DND-41 (cell line): ENCODE measurements at regions not wholly inside any gene's neighbourhood (a gene's known extent, or its start where the extent isn't known, plus 50 kb on each side); places are given as distances from the start of the nearest gene placed in this dataset.
A peak's percentile ranks its signal among the peaks of the same experiment; 100 is the strongest.

Source experiments
- CTCF ChIP-seq: IDR thresholded peaks from 2 replicates; pipeline ENCODE4 v1.5.1; 2012; ENCODE audit warnings: borderline replicate concordance, low read length, moderate library complexity, mild to moderate bottlenecking; ENCODE audit not compliant: poor library complexity, severe bottlenecking; ENCODE audit errors: extremely low read depth
- EZH2 ChIP-seq: IDR thresholded peaks from 3 replicates; pipeline ENCODE4 v1.6.1; 2012; ENCODE audit warnings: borderline replicate concordance, low read depth, mild to moderate bottlenecking, moderate library complexity, low read length, inconsistent platforms; ENCODE audit not compliant: severe bottlenecking

DNA sequence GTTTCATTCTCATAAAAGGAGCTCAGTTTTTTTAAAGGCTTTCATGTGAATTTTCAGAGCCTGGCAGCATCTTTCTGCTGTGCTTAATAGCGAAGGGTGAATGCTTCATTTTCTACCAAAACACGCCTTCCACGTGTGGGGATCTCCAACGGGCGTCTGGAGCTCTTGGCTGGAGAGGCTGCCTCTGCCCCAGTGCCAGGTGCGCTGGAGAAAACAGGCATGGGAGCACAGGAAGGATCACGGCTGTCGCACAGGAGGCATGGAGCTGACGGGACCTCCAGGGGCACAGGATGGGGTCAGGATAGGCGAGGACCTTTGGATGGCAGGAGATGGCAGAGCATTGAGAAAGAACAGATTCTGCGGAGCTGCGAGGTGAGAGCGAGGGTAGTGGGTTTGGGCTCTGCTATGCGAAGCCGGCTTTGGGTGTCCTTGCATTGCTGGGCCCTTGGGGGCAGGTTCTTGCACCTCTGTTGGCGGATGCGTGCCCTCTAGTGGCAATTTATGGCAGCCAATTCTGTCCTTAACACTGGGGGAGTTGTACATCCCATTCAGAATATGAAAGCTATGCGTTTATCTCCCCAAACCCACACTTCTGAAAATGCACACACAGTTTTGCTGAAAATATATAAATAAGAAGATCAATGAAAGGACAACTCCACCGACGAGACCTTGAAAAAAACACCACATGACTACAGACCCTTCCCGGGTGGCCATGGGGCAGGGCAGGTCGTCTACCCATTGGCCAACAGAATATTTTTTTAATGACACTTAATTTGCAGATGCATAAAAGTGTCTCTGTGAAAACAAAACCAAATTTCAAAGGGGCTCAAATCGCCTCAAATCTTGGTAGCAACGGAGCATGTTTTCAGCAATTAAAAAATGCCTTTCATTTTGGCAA is 90.4 kb upstream of the SLC35G4 start:
- TF ChIP-seq CTCF, result peak; percentile 85
- TF ChIP-seq EZH2, result no peak
